ENCODE measurements at regions not wholly inside any gene's neighbourhood (a gene's known extent, or its start where the extent isn't known, plus 50 kb on each side); places are given as distances from the start of the nearest gene placed in this dataset.

DNA sequence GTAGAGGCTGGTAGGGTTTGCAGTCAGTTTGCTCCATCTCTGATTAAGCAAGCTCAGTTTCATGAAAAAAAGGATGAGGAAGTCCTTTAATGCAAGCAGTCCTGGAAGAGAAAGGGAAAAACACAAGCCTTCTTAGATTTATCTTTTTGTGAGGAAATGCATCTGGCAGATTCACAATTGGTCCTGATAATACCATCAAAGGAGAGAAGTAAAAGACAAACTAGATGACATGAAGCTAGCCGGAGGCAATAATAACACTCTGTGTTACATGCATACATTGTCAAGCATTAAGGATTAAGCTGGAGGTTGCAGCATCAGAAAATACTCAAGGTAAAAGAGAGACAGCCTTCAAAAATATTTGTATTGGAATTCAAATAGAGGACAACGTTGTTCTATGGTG is 356.0 kb upstream of the TEX13C start, which contains the start of gene TENM1:
Gene TENM1, minus strand, starts transcription at position 101 of the 400 bp plus-strand sequence.
- in situ Hi-C loops (cut with MboI; ENCODE audit: low sequenced_read_pairs) = no loop called here
- H3K9me3 ChIP-seq = no peaks in the 10 kb centered on the region
- no peak within 1 kb of the TSS for H3K4me3 ChIP-seq
- DNase-seq (ENCODE audit: low spot score in 2 of 2) = no peak
- H3K27me3 ChIP-seq (ENCODE audit: low read depth) = no peaks in the 10 kb centered on the region
- no peaks in the 10 kb centered on the region for H3K4me1 ChIP-seq
- no peaks in the 10 kb centered on the region for H3K36me3 ChIP-seq (replicated peaks)

GRCh38 chrX:124975456-124975855 is 344.2 kb upstream of the TEX13C start:
- DNase-seq (ENCODE audit: low spot score in 2 of 2) = no peak
- in situ Hi-C loops (cut with MboI; ENCODE audit: low sequenced_read_pairs) = no loop called here
- no peaks in the 10 kb centered on the region for H3K27me3 ChIP-seq (ENCODE audit: low read depth)
- no peak overlapping the region for H3K4me3 ChIP-seq
- H3K36me3 ChIP-seq (replicated peaks) = no peaks in the 10 kb centered on the region
- H3K9me3 ChIP-seq = no peaks in the 10 kb centered on the region
- H3K4me1 ChIP-seq = no peaks in the 10 kb centered on the region

GRCh38 chrX:124981420-124981819 is 338.3 kb upstream of the TEX13C start:
- no peak overlapping the region for H3K4me3 ChIP-seq
- H3K27me3 ChIP-seq (ENCODE audit: low read depth) = no peaks in the 10 kb centered on the region
- no peaks in the 10 kb centered on the region for H3K9me3 ChIP-seq
- no peaks in the 10 kb centered on the region for H3K36me3 ChIP-seq (replicated peaks)
- no peaks in the 10 kb centered on the region for H3K4me1 ChIP-seq
- in situ Hi-C loops (cut with MboI; ENCODE audit: low sequenced_read_pairs) = no loop called here
- DNase-seq (ENCODE audit: low spot score in 2 of 2) = no peak

GRCh38 chrX:124984140-124984813 is 335.4 kb upstream of the TEX13C start:
- Histone ChIP-seq H3K36me3 (replicated peaks) (no peaks in the 10 kb centered on the region), H3K27me3 (ENCODE audit: low read depth) (no peaks in the 10 kb centered on the region), H3K9me3 (no peaks in the 10 kb centered on the region), H3K4me3 (no peak overlapping the region), H3K4me1 (no peaks in the 10 kb centered on the region)
- DNase-seq (ENCODE audit: low spot score in 2 of 2) = no peak
- in situ Hi-C loops (cut with MboI; ENCODE audit: low sequenced_read_pairs) = no loop called here

- Histone ChIP-seq H3K4me3 (no peak overlapping the region), H3K4me1 (no peaks in the 10 kb centered on the region), H3K36me3 (replicated peaks) (no peaks in the 10 kb centered on the region), H3K9me3 (no peaks in the 10 kb centered on the region), H3K27me3 (ENCODE audit: low read depth) (no peaks in the 10 kb centered on the region)
- no peak for DNase-seq (ENCODE audit: low spot score in 2 of 2)
- in situ Hi-C loops (cut with MboI; ENCODE audit: low sequenced_read_pairs) = no loop called here
Measured at GRCh38 chrX:124986284-124986683, 333.4 kb upstream of the TEX13C start.

DNA sequence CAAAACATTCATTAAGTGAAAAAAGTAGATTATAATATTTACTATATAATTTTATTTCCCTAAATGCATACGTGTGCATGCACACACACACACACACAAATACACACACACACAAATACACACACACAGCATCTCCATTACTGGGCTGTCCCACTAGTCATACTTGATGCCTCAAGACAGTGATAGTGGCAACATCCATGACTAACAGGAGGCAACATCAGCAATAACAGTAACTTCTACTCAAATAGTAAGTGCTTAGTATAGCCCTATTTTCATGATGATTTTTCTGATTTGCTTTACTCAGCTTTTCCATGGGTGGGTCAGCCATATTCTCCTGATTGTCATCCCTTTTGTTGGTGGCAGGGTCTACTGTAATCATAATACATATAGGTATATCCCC is 325.9 kb upstream of the TEX13C start:
- no peaks in the 10 kb centered on the region for H3K9me3 ChIP-seq
- H3K4me3 ChIP-seq = no peak overlapping the region
- no peaks in the 10 kb centered on the region for H3K4me1 ChIP-seq
- H3K27me3 ChIP-seq (ENCODE audit: low read depth) = no peaks in the 10 kb centered on the region
- in situ Hi-C loops (cut with MboI; ENCODE audit: low sequenced_read_pairs) = no loop called here
- H3K36me3 ChIP-seq (replicated peaks) = no peaks in the 10 kb centered on the region
- no peak for DNase-seq (ENCODE audit: low spot score in 2 of 2)

GRCh38 chrX:124994404-124994803 is 325.3 kb upstream of the TEX13C start:
- no peaks in the 10 kb centered on the region for H3K27me3 ChIP-seq (ENCODE audit: low read depth)
- no peak overlapping the region for H3K4me3 ChIP-seq
- H3K4me1 ChIP-seq = no peaks in the 10 kb centered on the region
- in situ Hi-C loops (cut with MboI; ENCODE audit: low sequenced_read_pairs) = no loop called here
- H3K36me3 ChIP-seq (replicated peaks) = no peaks in the 10 kb centered on the region
- H3K9me3 ChIP-seq = no peaks in the 10 kb centered on the region
- no peak for DNase-seq (ENCODE audit: low spot score in 2 of 2)

- Histone ChIP-seq H3K9me3 (no peaks in the 10 kb centered on the region), H3K36me3 (replicated peaks) (no peaks in the 10 kb centered on the region), H3K4me3 (no peak overlapping the region), H3K4me1 (peaks cover 7% of the 10 kb centered on the region), H3K27me3 (ENCODE audit: low read depth) (no peaks in the 10 kb centered on the region)
- in situ Hi-C loops (cut with MboI; ENCODE audit: low sequenced_read_pairs) = no loop called here
- no peak for DNase-seq (ENCODE audit: low spot score in 2 of 2)
Measured at GRCh38 chrX:125003746-125004446, 315.8 kb upstream of the TEX13C start.

- Histone ChIP-seq H3K4me3 (no peak overlapping the region), H3K9me3 (no peaks in the 10 kb centered on the region), H3K36me3 (replicated peaks) (no peaks in the 10 kb centered on the region), H3K27me3 (ENCODE audit: low read depth) (no peaks in the 10 kb centered on the region), H3K4me1 (peaks cover 7% of the 10 kb centered on the region)
- in situ Hi-C loops (cut with MboI; ENCODE audit: low sequenced_read_pairs) = no loop called here
- DNase-seq (ENCODE audit: low spot score in 2 of 2) = no peak
Measured at GRCh38 chrX:125004799-125005198, 314.9 kb upstream of the TEX13C start.

- Histone ChIP-seq H3K27me3 (ENCODE audit: low read depth) (no peaks in the 10 kb centered on the region), H3K4me3 (no peak overlapping the region), H3K9me3 (no peaks in the 10 kb centered on the region), H3K4me1 (peaks cover 2% of the 10 kb centered on the region; the same call in 1 of the 2 replicates), H3K36me3 (replicated peaks) (no peaks in the 10 kb centered on the region)
- in situ Hi-C loops (cut with MboI; ENCODE audit: low sequenced_read_pairs) = no loop called here
- DNase-seq (ENCODE audit: low spot score in 2 of 2) = no peak
Measured at GRCh38 chrX:125005863-125006262, 313.8 kb upstream of the TEX13C start.

GRCh38 chrX:125006704-125007103 is 313.0 kb upstream of the TEX13C start:
- H3K9me3 ChIP-seq = no peaks in the 10 kb centered on the region
- H3K4me1 ChIP-seq = no peaks in the 10 kb centered on the region
- no peak for DNase-seq (ENCODE audit: low spot score in 2 of 2)
- in situ Hi-C loops (cut with MboI; ENCODE audit: low sequenced_read_pairs) = no loop called here
- no peak overlapping the region for H3K4me3 ChIP-seq
- no peaks in the 10 kb centered on the region for H3K36me3 ChIP-seq (replicated peaks)
- no peaks in the 10 kb centered on the region for H3K27me3 ChIP-seq (ENCODE audit: low read depth)

DNA sequence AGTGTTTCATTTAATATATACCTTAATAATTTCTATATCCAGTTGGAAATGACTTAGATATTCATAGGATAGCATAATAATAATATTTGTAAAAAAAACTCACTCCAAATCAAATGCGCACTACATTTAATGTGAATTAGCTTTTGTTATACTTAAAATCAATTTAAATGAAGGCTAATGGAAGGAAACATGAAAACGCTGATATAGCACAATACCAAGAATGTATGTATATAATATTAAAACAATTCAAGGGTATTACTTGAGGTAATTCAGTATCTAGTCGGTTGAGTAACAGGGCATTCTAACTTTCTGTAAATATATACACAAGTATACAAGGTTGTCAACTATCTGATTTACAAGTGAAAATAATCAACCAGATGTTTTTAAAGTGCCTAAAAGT is 307.1 kb upstream of the TEX13C start:
- no peaks in the 10 kb centered on the region for H3K27me3 ChIP-seq (ENCODE audit: low read depth)
- H3K4me3 ChIP-seq = no peak overlapping the region
- no peaks in the 10 kb centered on the region for H3K9me3 ChIP-seq
- no peak for DNase-seq (ENCODE audit: low spot score in 2 of 2)
- H3K36me3 ChIP-seq (replicated peaks) = no peaks in the 10 kb centered on the region
- no peaks in the 10 kb centered on the region for H3K4me1 ChIP-seq
- in situ Hi-C loops (cut with MboI; ENCODE audit: low sequenced_read_pairs) = no loop called here

DNA sequence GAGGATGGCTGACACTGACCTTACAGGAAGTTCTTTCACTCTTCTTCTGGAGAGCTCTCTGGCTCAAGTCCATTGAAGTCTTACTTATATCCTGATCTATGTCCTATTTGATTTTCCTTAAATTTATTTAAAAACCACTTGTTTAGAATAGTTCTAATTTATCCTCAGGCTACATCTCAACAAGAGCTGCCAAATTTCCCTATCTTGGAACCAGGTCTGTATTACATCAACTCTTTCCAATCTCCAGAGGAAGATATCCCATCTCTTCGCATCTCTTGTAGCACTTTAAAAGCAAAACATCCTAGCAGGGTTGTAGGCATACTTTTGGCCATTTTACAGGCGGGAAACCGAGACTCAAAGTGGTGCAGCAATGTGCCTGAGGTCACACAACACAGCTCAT is 290.5 kb upstream of the TEX13C start:
- Histone ChIP-seq H3K27me3 (ENCODE audit: low read depth) (peaks cover 3% of the 10 kb centered on the region), H3K4me3 (no peak overlapping the region), H3K36me3 (replicated peaks) (no peaks in the 10 kb centered on the region), H3K9me3 (no peaks in the 10 kb centered on the region), H3K4me1 (no peaks in the 10 kb centered on the region)
- in situ Hi-C loops (cut with MboI; ENCODE audit: low sequenced_read_pairs) = no loop called here
- DNase-seq (ENCODE audit: low spot score in 2 of 2) = no peak
